Neural cell (in vitro differentiated cells): ENCODE measurements at regions not wholly inside any gene's neighbourhood (a gene's known extent, or its start where the extent isn't known, plus 50 kb on each side); places are given as distances from the start of the nearest gene placed in this dataset.

Experiments used
- H2AFZ ChIP-seq: fragments of 200-600, 300-800 bp; sonication (generic), shearing (Covaris generic); 2 replicates; pipeline ENCODE4 v1.6.0; 2014; ENCODE audit warnings: low read depth, mild to moderate bottlenecking, antibody characterized with exemption, low read length, moderate library complexity
- H3F3A ChIP-seq: fragments of 200-600 bp; shearing (Covaris generic); 2 replicates; pipeline ENCODE4 v1.6.1; 2016; ENCODE audit warnings: mild to moderate bottlenecking, moderate library complexity, mixed read lengths, antibody characterized with exemption, low read length; ENCODE audit not compliant: insufficient read depth, poor library complexity, severe bottlenecking
- H3K27ac ChIP-seq: fragments of 200-600, 300-800 bp; sonication (generic), shearing (Covaris generic); 2 replicates; pipeline ENCODE4 v1.5.1; 2014; ENCODE audit warnings: mild to moderate bottlenecking, low read length, moderate library complexity
- H3K27me3 ChIP-seq: fragments of 300-800, 200-600 bp; sonication (generic), shearing (Covaris generic); 2 replicates; pipeline ENCODE4 v1.6.0; 2014; ENCODE audit warnings: mild to moderate bottlenecking, low read depth, low read length, moderate library complexity; ENCODE audit not compliant: insufficient read depth
- H3K36me3 ChIP-seq: fragments of 300-800, 200-600 bp; sonication (generic), shearing (Covaris generic); 2 replicates; pipeline ENCODE4 v1.5.1; 2014; ENCODE audit warnings: mild to moderate bottlenecking, antibody characterized with exemption, low read length, moderate library complexity; ENCODE audit not compliant: insufficient read depth
- H3K4me2 ChIP-seq: fragments of 300-800, 200-600 bp; sonication (generic), shearing (Covaris generic); 2 replicates; pipeline ENCODE4 v1.6.0; 2014; ENCODE audit warnings: mild to moderate bottlenecking, low read length
- H3K4me3 ChIP-seq: fragments of 300-800, 200-600 bp; sonication (generic), shearing (Covaris generic); 2 replicates; pipeline ENCODE4 v1.5.1; 2014; ENCODE audit warnings: mild to moderate bottlenecking, low read length, moderate library complexity
- H3K79me2 ChIP-seq: fragments of 200-600 bp; shearing (Covaris generic); replicated peaks from 2 replicates; pipeline ENCODE4 v1.6.0; 2014; ENCODE audit warnings: mild to moderate bottlenecking, low read length, moderate library complexity; ENCODE audit not compliant: insufficient read depth
- H3K9ac ChIP-seq: fragments of 300-800, 200-600 bp; sonication (generic), shearing (Covaris generic); 2 replicates; pipeline ENCODE4 v1.6.1; 2016; ENCODE audit warnings: mild to moderate bottlenecking, low read length, mixed read lengths
- H3K9me2 ChIP-seq: fragments of 200-600 bp; shearing (Covaris generic); 2 replicates; pipeline ENCODE4 v1.6.1; 2016; ENCODE audit warnings: mild to moderate bottlenecking, low read length, mixed read lengths; ENCODE audit not compliant: insufficient read depth
- H3K9me3 ChIP-seq: fragments of 200-600, 300-800 bp; sonication (generic), shearing (Covaris generic); 2 replicates; pipeline ENCODE4 v1.6.1; 2016; ENCODE audit warnings: mild to moderate bottlenecking, mixed run types, low read length, moderate library complexity, mixed read lengths
- H4K20me1 ChIP-seq: fragments of 200-600 bp; shearing (Covaris generic); 2 replicates; pipeline ENCODE4 v1.6.1; 2016; ENCODE audit warnings: mild to moderate bottlenecking, mixed run types; ENCODE audit not compliant: insufficient read depth
- CTCF ChIP-seq: fragments of 450-650 bp; IDR thresholded peaks from 2 replicates; pipeline ENCODE4 v1.5.1; 2014; ENCODE audit warnings: antibody characterized with exemption, mild to moderate bottlenecking, moderate library complexity; ENCODE audit not compliant: poor library complexity, severe bottlenecking
- EP300 ChIP-seq: fragments of 450-650 bp; conservative IDR thresholded peaks from 2 replicates; pipeline ENCODE4 v1.6.1; 2014; ENCODE audit warnings: antibody characterized with exemption, mild to moderate bottlenecking, moderate library complexity; ENCODE audit not compliant: poor library complexity, severe bottlenecking
- EZH2 ChIP-seq: fragments of 200-600, 300-800 bp; shearing (Covaris generic), sonication (generic); IDR thresholded peaks from 2 replicates; pipeline ENCODE4 v1.6.1; 2014; ENCODE audit warnings: antibody characterized with exemption, low read length, borderline replicate concordance, mild to moderate bottlenecking; ENCODE audit not compliant: insufficient read depth, poor library complexity, severe bottlenecking
- MXI1 ChIP-seq: fragments of 450-650 bp; conservative IDR thresholded peaks from 2 replicates; pipeline ENCODE4 v1.6.1; 2014; ENCODE audit warnings: antibody characterized with exemption, mild to moderate bottlenecking; ENCODE audit not compliant: poor library complexity, severe bottlenecking
- POLR2AphosphoS5 ChIP-seq: IDR thresholded peaks from 2 replicates; pipeline ENCODE4 v1.6.1; 2012
- RAD21 ChIP-seq: fragments of 450-650 bp; conservative IDR thresholded peaks from 2 replicates; pipeline ENCODE4 v1.6.1; 2014; ENCODE audit warnings: antibody characterized with exemption, mild to moderate bottlenecking, moderate library complexity
- SMC3 ChIP-seq: fragments of 450-650 bp; conservative IDR thresholded peaks from 2 replicates; pipeline ENCODE4 v1.6.1; 2014; ENCODE audit warnings: antibody characterized with exemption, mild to moderate bottlenecking, moderate library complexity; ENCODE audit not compliant: poor library complexity
- TAF1 ChIP-seq: IDR thresholded peaks from 2 replicates; pipeline ENCODE4 v1.6.1; 2012; ENCODE audit warnings: low read depth
- TF ChIP-seq, protein P1 (sequence below): IDR thresholded peaks from 2 replicates; pipeline ENCODE4 v1.6.1; 2012; ENCODE audit warnings: borderline replicate concordance

- no peaks in the 10 kb centered on the region for H3K9me3 ChIP-seq
- no peak overlapping the region for H3K9ac ChIP-seq
- no peaks in the 10 kb centered on the region for H4K20me1 ChIP-seq
- H3K9me2 ChIP-seq = no peaks in the 10 kb centered on the region
- H3K79me2 ChIP-seq = no peaks in the 10 kb centered on the region
- no peak overlapping the region for H3K4me2 ChIP-seq
- no peak overlapping the region for H3K27ac ChIP-seq
- TF ChIP-seq SMC3 (no peak), CTCF (no peak), POLR2AphosphoS5 (no peak), EP300 (no peak), MXI1 (no peak), EZH2 (no peak), TAF1 (no peak), RAD21 (no peak)
- TF ChIP-seq, protein P1, sequence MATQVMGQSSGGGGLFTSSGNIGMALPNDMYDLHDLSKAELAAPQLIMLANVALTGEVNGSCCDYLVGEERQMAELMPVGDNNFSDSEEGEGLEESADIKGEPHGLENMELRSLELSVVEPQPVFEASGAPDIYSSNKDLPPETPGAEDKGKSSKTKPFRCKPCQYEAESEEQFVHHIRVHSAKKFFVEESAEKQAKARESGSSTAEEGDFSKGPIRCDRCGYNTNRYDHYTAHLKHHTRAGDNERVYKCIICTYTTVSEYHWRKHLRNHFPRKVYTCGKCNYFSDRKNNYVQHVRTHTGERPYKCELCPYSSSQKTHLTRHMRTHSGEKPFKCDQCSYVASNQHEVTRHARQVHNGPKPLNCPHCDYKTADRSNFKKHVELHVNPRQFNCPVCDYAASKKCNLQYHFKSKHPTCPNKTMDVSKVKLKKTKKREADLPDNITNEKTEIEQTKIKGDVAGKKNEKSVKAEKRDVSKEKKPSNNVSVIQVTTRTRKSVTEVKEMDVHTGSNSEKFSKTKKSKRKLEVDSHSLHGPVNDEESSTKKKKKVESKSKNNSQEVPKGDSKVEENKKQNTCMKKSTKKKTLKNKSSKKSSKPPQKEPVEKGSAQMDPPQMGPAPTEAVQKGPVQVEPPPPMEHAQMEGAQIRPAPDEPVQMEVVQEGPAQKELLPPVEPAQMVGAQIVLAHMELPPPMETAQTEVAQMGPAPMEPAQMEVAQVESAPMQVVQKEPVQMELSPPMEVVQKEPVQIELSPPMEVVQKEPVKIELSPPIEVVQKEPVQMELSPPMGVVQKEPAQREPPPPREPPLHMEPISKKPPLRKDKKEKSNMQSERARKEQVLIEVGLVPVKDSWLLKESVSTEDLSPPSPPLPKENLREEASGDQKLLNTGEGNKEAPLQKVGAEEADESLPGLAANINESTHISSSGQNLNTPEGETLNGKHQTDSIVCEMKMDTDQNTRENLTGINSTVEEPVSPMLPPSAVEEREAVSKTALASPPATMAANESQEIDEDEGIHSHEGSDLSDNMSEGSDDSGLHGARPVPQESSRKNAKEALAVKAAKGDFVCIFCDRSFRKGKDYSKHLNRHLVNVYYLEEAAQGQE = no peak
- no peaks in the 10 kb centered on the region for H3F3A ChIP-seq
- H3K36me3 ChIP-seq = no peaks in the 10 kb centered on the region
- no peak overlapping the region for H2AFZ ChIP-seq
- no peaks in the 10 kb centered on the region for H3K27me3 ChIP-seq
- H3K4me3 ChIP-seq = no peak overlapping the region
Measured at GRCh38 chr9:28929433-28929832, 1356.2 kb upstream of the C9orf72 start.

DNA sequence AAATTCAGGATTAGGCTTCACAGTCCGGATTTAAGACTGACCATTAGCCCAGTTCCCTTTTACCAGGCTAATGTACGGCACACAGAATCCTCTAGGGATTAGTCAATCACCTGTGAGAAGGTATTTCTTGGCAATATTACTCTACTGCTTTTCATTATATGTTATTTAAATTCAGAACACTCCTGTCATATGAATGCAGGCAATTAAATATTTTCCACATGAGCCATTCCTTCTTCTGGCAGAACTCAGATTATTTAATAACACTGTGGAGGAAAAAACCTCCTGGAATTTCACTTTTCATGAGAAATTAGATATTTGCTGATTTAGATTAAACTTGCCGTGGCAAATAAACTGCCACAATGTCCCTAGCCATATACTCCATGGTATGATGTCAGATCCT lies 1357.5 kb upstream of the C9orf72 start:
- Histone ChIP-seq H3K4me3 (peak overlapping the region; percentile 16), H3K79me2 (no peaks in the 10 kb centered on the region), H3K9me2 (no peaks in the 10 kb centered on the region), H2AFZ (no peak overlapping the region), H3K9ac (no peak overlapping the region), H3K9me3 (no peaks in the 10 kb centered on the region), H3K27me3 (no peaks in the 10 kb centered on the region), H3K4me2 (no peak overlapping the region), H4K20me1 (no peaks in the 10 kb centered on the region), H3K36me3 (no peaks in the 10 kb centered on the region), H3F3A (no peaks in the 10 kb centered on the region), H3K27ac (no peak overlapping the region)
- TF ChIP-seq TAF1 (no peak), CTCF (no peak), EZH2 (no peak), MXI1 (no peak), POLR2AphosphoS5 (no peak), EP300 (no peak), SMC3 (no peak)
- TF ChIP-seq, protein P1 = peak; percentile 30
